Mesodermal cell (in vitro differentiated cells): ENCODE measurements at regions not wholly inside any gene's neighbourhood (a gene's known extent, or its start where the extent isn't known, plus 50 kb on each side); places are given as distances from the start of the nearest gene placed in this dataset.
"Not testable (repeated sequence)": the region's sequence is repeated elsewhere in the genome, so short reads cannot be mapped to it uniquely, and the experiment has no call there.

Source experiments
- H3K27ac ChIP-seq: 2 replicates; pipeline ENCODE4 v1.7.0; 2013; ENCODE audit warnings: mild to moderate bottlenecking, low read depth, low read length, moderate library complexity; ENCODE audit not compliant: severe bottlenecking
- H3K36me3 ChIP-seq: 2 replicates; pipeline ENCODE4 v1.7.1; 2013; ENCODE audit warnings: mild to moderate bottlenecking, low read length, moderate library complexity; ENCODE audit not compliant: control insufficient read depth, insufficient read depth
- H3K4me1 ChIP-seq: one replicate; pipeline ENCODE4 v1.7.1; 2013; ENCODE audit warnings: mild to moderate bottlenecking, low read length; ENCODE audit not compliant: insufficient read depth, control insufficient read depth, poor library complexity, severe bottlenecking
- H3K4me3 ChIP-seq: 2 replicates; pipeline ENCODE4 v1.7.0; 2013; ENCODE audit warnings: low read length, control low read depth, mild to moderate bottlenecking; ENCODE audit not compliant: insufficient read depth, poor library complexity, severe bottlenecking; ENCODE audit errors: extremely low read depth
- H3K9me3 ChIP-seq: 2 replicates; pipeline ENCODE4 v1.7.1; 2013; ENCODE audit warnings: mild to moderate bottlenecking, low read length, moderate library complexity; ENCODE audit not compliant: control insufficient read depth
- WGBS, 2 experiments: methylation state at CpG; one replicate each; pipeline ENCODE4 v1.1.5; 2013; ENCODE audit warnings: missing lambda C conversion rate in 2 of 2; ENCODE audit not compliant: insufficient coverage in 2 of 2; 5-methylcytosine and 5-hydroxymethylcytosine counted together

GRCh38 chr4:14339715-14340114, 662.6 kb upstream of the CPEB2 start:
- H3K9me3 ChIP-seq, result peaks cover 4% of the 10 kb centered on the region
- H3K4me1 ChIP-seq, result no peaks in the 10 kb centered on the region
- no peaks in the 10 kb centered on the region for H3K36me3 ChIP-seq
- no peak overlapping the region for H3K27ac ChIP-seq
- 90% methylated on average over 5 of the region's 5 CpGs for WGBS, 2 experiments
- H3K4me3 ChIP-seq, result no peak overlapping the region

- H3K27ac ChIP-seq, result no peak overlapping the region
- H3K4me3 ChIP-seq, result no peak overlapping the region
- H3K36me3 ChIP-seq, result no peaks in the 10 kb centered on the region
- 80 to 91% methylated on average over 3 of the region's 4 CpGs for WGBS, 2 experiments
- H3K9me3 ChIP-seq, result no peaks in the 10 kb centered on the region
- H3K4me1 ChIP-seq, result no peaks in the 10 kb centered on the region
Observed at GRCh38 chr4:14340321-14340720, 662.0 kb upstream of the CPEB2 start.

DNA sequence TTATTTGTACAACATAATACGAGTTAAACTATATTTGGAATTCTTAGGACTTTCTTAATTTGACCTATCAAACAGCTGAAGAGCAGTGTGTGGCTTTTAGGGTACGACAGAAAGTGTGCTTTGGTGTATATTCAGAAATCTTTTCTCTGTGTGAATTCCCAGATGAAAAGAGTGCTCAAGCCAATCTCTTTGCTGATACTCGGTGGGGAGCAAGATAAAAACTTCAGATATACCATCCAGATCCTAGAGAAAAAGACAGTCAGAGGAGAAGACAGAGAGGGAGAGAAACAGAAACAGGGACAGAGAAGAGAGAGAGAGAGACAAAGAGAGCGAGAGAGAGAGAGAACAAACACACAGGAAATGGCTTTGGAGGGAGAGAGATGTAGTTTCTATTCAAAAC, 658.3 kb upstream of the CPEB2 start:
- Histone ChIP-seq H3K9me3 (no peaks in the 10 kb centered on the region), H3K27ac (no peak overlapping the region), H3K36me3 (no peaks in the 10 kb centered on the region), H3K4me3 (no peak overlapping the region), H3K4me1 (no peaks in the 10 kb centered on the region)
- 80% methylated on average over 2 of the region's 4 CpGs; no CpG with 5 or more reads in 1 of the 2 experiments for WGBS, 2 experiments

DNA sequence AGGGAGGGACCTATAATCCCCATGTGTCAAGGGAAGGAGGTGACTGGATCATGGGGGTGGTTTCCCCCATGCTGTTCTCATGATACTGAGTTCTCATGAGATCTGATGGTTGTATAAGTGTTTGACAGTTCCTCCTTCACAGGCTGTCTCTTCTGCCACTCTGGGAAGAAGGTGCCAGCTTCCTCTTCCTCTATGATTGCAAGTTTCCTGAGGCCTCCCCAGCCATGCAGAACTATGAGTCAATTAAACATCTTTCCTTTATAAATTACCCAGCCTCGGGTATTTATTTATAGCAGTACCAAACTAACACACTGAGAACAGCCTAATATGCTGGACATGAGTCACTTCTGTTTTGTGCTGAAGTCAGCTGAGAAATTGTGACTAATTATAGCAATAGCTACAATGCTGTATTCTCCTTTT, 656.9 kb upstream of the CPEB2 start:
- H3K27ac ChIP-seq, result no peak overlapping the region
- no peaks in the 10 kb centered on the region for H3K9me3 ChIP-seq
- H3K4me1 ChIP-seq, result no peaks in the 10 kb centered on the region
- H3K4me3 ChIP-seq, result no peak overlapping the region
- WGBS, 2 experiments, result no CpG with 5 or more reads among the region's 1 CpG
- H3K36me3 ChIP-seq, result no peaks in the 10 kb centered on the region

- 77 to 90% methylated on average over 2 to 6 of the region's 7 CpGs for WGBS, 2 experiments
Observed at GRCh38 chr4:14347526-14347925, 654.8 kb upstream of the CPEB2 start.

DNA sequence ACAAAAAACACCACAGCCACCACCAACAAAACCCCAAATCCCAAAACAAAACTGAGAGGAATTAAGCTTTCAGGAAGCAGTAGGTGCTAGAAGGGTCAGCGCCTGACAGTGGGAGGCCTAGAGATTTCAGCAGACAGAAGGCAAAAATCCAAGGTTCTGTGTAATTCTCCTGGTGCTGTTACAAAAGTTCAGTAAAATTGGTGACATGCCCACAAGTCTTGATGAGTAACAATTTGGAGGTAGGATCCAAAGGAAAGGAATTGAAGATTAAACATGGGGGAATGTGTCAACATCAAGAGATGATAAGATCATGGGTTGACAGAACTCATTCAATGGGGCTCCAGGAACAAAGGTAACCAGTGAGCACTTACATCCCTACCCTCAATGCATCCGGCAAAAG, 653.8 kb upstream of the CPEB2 start:
- no peaks in the 10 kb centered on the region for H3K36me3 ChIP-seq
- no peak overlapping the region for H3K27ac ChIP-seq
- no peaks in the 10 kb centered on the region for H3K9me3 ChIP-seq
- no peak overlapping the region for H3K4me3 ChIP-seq
- no peaks in the 10 kb centered on the region for H3K4me1 ChIP-seq
- WGBS, 2 experiments, result 88 to 100% methylated on average over 1 of the region's 2 CpGs

More at GRCh38 chr4:14347526-14347925, 654.8 kb upstream of the CPEB2 start:
- H3K4me3 ChIP-seq, result no peak overlapping the region
- H3K36me3 ChIP-seq, result no peaks in the 10 kb centered on the region
- H3K27ac ChIP-seq, result no peak overlapping the region
- H3K4me1 ChIP-seq, result no peaks in the 10 kb centered on the region
- H3K9me3 ChIP-seq, result no peaks in the 10 kb centered on the region

DNA sequence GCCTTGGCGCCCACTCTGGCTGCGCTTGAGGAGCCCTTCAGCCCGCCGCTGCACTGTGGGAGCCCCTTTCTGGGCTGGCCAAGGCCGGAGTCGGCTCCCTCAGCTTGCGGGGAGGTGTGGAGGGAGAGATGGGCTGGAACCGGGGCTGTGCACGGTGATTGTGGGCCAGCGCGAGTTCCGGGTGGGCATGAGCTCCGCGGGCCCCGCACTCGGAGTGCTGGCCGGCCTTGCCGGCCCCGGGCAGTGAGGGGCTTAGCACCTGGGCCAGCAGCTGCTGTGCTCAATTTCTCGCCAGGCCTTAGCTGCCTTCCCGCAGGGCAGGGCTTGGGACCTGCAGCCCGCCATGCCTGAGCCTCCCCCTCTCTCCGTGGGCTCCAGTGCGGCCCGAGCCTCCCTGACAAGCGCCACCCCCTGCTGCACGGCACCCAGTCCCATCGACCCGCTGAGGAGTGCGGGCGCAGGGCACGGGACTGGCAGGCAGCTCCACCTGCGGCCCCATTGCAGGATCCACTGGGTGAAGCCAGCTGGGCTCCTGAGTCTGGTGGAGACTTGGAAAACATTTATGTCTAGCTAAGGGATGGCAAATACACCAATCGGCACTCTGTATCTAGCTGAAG, 643.6 kb upstream of the CPEB2 start:
- H3K36me3 ChIP-seq, H3K27ac ChIP-seq, H3K4me3 ChIP-seq, H3K4me1 ChIP-seq, H3K9me3 ChIP-seq: not testable (repeated sequence)
- 92 to 96% methylated on average over 16 to 25 of the region's 34 CpGs for WGBS, 2 experiments

- Histone ChIP-seq H3K4me1 (no peaks in the 10 kb centered on the region), H3K9me3 (no peaks in the 10 kb centered on the region), H3K4me3 (no peak overlapping the region), H3K36me3 (no peaks in the 10 kb centered on the region), H3K27ac (no peak overlapping the region)
- WGBS, 2 experiments, result 91 to 100% methylated on average over 2 of the region's 4 CpGs
Observed at GRCh38 chr4:14359991-14360390, 642.3 kb upstream of the CPEB2 start.

GRCh38 chr4:14361084-14361483, 641.2 kb upstream of the CPEB2 start:
- Histone ChIP-seq H3K4me1 (no peaks in the 10 kb centered on the region), H3K36me3 (no peaks in the 10 kb centered on the region), H3K9me3 (no peaks in the 10 kb centered on the region), H3K4me3 (no peak overlapping the region), H3K27ac (no peak overlapping the region)
- WGBS, 2 experiments, result 87 to 93% methylated on average over 1 to 3 of the region's 3 CpGs

DNA sequence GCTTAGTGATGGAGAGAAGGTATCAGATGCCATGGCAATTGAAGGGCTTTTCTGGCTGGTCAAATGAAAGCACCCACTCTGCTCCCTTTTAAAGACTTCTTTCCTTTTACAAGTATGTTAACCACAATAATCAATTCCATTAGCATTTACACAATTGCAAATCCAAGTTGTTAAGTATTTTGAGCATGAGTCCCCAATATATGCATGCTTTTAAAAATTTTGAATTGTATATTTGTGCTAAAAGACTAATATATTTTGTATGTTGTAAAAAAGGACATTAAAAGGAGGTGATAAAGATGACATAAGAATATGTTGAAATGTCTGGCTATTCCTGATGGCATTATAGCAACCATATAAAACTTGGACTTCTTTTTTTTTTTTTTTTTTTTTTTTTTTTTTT, 639.9 kb upstream of the CPEB2 start:
- Histone ChIP-seq H3K4me3 (no peak overlapping the region), H3K9me3 (no peaks in the 10 kb centered on the region)

GRCh38 chr4:14364953-14365536, 637.2 kb upstream of the CPEB2 start:
- Histone ChIP-seq H3K4me3 (no peak overlapping the region), H3K36me3 (no peaks in the 10 kb centered on the region), H3K27ac (no peak overlapping the region), H3K4me1 (no peaks in the 10 kb centered on the region), H3K9me3 (no peaks in the 10 kb centered on the region)

More for the DNA sequence above, 639.9 kb upstream of the CPEB2 start:
- Histone ChIP-seq H3K27ac (no peak overlapping the region), H3K4me1 (no peaks in the 10 kb centered on the region), H3K36me3 (no peaks in the 10 kb centered on the region)
